Mucosa of stomach (tissue), 1 donor: ENCODE measurements at regions not wholly inside any gene's neighbourhood (a gene's known extent, or its start where the extent isn't known, plus 50 kb on each side); places are given as distances from the start of the nearest gene placed in this dataset.
"Not testable (repeated sequence)": the region's sequence is repeated elsewhere in the genome, so short reads cannot be mapped to it uniquely, and the experiment has no call there.

Source experiments
- H3K27me3 ChIP-seq: one replicate; pipeline ENCODE4 v1.7.0; 2013; ENCODE audit warnings: mild to moderate bottlenecking, low read length; ENCODE audit not compliant: control insufficient read depth, insufficient read depth
- H3K36me3 ChIP-seq: one replicate; pipeline ENCODE4 v1.7.0; 2013; ENCODE audit warnings: low read length; ENCODE audit not compliant: control insufficient read depth, insufficient read depth
- H3K4me1 ChIP-seq: one replicate; pipeline ENCODE4 v1.7.0; 2013; ENCODE audit warnings: mild to moderate bottlenecking, low read length; ENCODE audit not compliant: control insufficient read depth, insufficient read depth
- H3K4me3 ChIP-seq: one replicate; pipeline ENCODE4 v1.7.0; 2013; ENCODE audit warnings: low read length
- H3K9ac ChIP-seq: one replicate; pipeline ENCODE4 v1.7.0; 2013; ENCODE audit warnings: mild to moderate bottlenecking, low read length, moderate library complexity
- H3K9me3 ChIP-seq: one replicate; pipeline ENCODE4 v1.7.0; 2013; ENCODE audit warnings: mild to moderate bottlenecking, low read length, moderate library complexity; ENCODE audit not compliant: control insufficient read depth
- donor health status: Pancreatic carcinoma.

DNA sequence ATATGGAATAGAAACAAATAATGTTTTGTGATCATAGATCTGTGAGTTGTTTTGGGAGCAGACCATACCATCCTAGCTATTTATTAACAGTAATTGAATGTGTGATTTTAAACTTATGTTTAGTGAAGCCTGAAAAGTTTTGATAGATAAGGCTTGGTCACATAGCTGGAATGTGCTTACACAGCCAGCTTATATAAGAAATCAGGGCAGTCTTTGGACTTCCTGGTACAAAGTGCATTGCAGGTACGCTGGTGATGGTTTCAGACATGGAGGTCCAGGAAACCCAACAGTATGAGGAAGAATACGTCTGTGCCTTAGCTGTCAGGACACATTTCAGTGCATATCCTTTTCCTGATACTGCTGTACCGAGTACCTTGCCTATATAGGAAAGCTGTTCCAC lies 2316.2 kb upstream of the PCDH20 start:
- Histone ChIP-seq H3K27me3 (no peaks in the 10 kb centered on the region), H3K36me3 (no peaks in the 10 kb centered on the region), H3K4me3 (no peak overlapping the region), H3K9me3 (no peaks in the 10 kb centered on the region), H3K9ac (no peak overlapping the region), H3K4me1 (peaks cover 10% of the 10 kb centered on the region)

DNA sequence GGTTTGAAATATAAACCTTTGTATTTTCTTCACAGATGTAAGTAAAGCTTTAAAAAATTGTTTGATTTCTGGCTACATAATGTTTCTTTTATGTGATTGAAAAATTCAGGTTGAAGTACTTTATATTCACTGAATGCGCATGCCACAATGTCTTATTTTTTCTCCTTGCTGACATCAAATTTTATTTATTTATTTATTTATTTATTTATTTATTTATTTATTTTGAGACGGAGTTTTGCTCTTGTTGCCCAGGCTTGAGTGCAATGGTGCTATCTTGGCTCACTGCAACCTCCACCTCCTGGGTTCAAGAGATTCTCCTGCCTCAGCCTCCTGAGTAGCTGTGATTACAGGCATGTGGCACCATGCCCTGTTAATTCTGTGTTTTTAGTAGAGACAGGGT lies 2296.5 kb upstream of the PCDH20 start:
- not testable (repeated sequence) for H3K9me3 ChIP-seq, H3K27me3 ChIP-seq, H3K4me3 ChIP-seq, H3K9ac ChIP-seq, H3K36me3 ChIP-seq, H3K4me1 ChIP-seq

DNA sequence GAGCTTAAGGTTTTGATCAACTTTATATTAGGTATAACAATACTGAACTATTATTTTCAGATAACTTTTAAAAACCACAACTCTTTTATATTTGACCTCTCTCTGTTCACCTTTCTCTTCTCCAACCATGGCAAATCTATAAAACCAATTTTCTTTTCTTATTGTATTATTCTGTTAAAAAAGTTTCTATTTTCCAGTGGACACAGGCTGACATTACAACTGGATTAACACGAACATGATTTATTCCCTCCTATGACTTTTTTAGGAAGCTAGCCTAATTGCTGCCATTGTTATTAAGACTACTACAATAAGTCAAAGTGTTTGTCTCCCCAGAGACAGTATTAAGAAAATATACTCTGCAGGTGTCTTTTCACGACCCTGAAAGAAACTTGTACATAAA lies 2291.1 kb upstream of the PCDH20 start:
- Histone ChIP-seq H3K9ac (no peak overlapping the region), H3K27me3 (no peaks in the 10 kb centered on the region), H3K4me1 (no peaks in the 10 kb centered on the region), H3K9me3 (no peaks in the 10 kb centered on the region), H3K4me3 (no peak overlapping the region), H3K36me3 (no peaks in the 10 kb centered on the region)

- no peaks in the 10 kb centered on the region for H3K27me3 ChIP-seq
- H3K9ac ChIP-seq: no peak overlapping the region
- H3K4me1 ChIP-seq: no peaks in the 10 kb centered on the region
- H3K4me3 ChIP-seq: no peak overlapping the region
- no peaks in the 10 kb centered on the region for H3K9me3 ChIP-seq
- H3K36me3 ChIP-seq: no peaks in the 10 kb centered on the region
Observed at GRCh38 chr13:63704521-63704920, 2288.9 kb upstream of the PCDH20 start.

DNA sequence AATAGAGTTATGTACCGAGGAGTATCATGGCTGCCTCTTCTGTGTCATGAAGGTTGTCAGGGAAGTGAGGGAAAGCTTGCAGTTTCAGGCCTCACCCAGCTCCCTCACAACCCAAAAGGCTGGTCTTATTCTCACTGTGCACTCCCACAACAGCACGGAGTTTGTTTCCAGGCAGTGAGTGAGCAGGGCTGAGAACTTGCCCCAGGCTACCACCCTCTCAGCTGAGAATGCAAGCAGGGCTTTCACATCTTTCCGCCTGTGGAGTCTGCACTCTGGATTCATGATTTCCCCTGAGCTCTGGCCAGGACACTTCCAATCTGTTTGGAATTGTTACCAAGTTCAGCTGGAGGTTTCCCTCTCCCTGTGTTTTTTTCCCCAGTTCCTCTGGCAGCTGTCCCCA lies 2284.7 kb upstream of the PCDH20 start:
- no peaks in the 10 kb centered on the region for H3K36me3 ChIP-seq
- H3K9ac ChIP-seq: no peak overlapping the region
- no peaks in the 10 kb centered on the region for H3K4me1 ChIP-seq
- H3K9me3 ChIP-seq: no peaks in the 10 kb centered on the region
- no peak overlapping the region for H3K4me3 ChIP-seq
- no peaks in the 10 kb centered on the region for H3K27me3 ChIP-seq

GRCh38 chr13:63699948-63700347 lies 2284.3 kb upstream of the PCDH20 start:
- no peaks in the 10 kb centered on the region for H3K36me3 ChIP-seq
- H3K4me3 ChIP-seq: no peak overlapping the region
- H3K9ac ChIP-seq: no peak overlapping the region
- no peaks in the 10 kb centered on the region for H3K27me3 ChIP-seq
- H3K4me1 ChIP-seq: no peaks in the 10 kb centered on the region
- no peaks in the 10 kb centered on the region for H3K9me3 ChIP-seq

GRCh38 chr13:63696055-63696454 lies 2280.4 kb upstream of the PCDH20 start:
- H3K4me3 ChIP-seq: no peak overlapping the region
- no peaks in the 10 kb centered on the region for H3K36me3 ChIP-seq
- no peaks in the 10 kb centered on the region for H3K4me1 ChIP-seq
- H3K9ac ChIP-seq: no peak overlapping the region
- no peaks in the 10 kb centered on the region for H3K27me3 ChIP-seq
- H3K9me3 ChIP-seq: no peaks in the 10 kb centered on the region

DNA sequence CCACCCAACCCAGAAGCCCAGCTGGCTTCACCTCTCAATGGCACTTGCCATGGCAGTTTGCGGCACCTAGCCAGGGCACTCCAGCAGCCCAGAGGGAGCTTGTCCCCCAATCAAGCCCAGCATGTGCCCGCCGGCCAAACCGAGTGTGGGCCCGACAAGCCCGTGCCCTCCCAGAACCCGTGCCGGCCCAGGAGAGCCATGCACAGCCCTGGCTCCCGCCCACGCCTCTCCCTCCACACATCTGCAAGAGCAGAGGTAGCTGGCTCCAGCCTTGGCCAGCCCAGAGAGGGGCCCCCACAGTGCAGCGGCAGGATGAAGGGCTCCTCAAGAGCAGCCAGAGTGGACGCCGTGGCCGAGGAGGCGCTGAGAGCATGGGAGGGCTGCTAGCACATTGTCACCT lies 2278.0 kb upstream of the PCDH20 start:
- Histone ChIP-seq H3K4me1 (no peaks in the 10 kb centered on the region), H3K27me3 (no peaks in the 10 kb centered on the region), H3K36me3 (no peaks in the 10 kb centered on the region), H3K9me3 (no peaks in the 10 kb centered on the region), H3K4me3 (no peak overlapping the region), H3K9ac (no peak overlapping the region)

- Histone ChIP-seq H3K36me3 (no peaks in the 10 kb centered on the region), H3K9ac (no peak overlapping the region), H3K4me1 (no peaks in the 10 kb centered on the region), H3K9me3 (no peaks in the 10 kb centered on the region), H3K27me3 (no peaks in the 10 kb centered on the region), H3K4me3 (no peak overlapping the region)
Observed at GRCh38 chr13:63691474-63691873, 2275.8 kb upstream of the PCDH20 start.

GRCh38 chr13:63690672-63691071 lies 2275.0 kb upstream of the PCDH20 start:
- Histone ChIP-seq H3K9me3 (no peaks in the 10 kb centered on the region), H3K36me3 (no peaks in the 10 kb centered on the region), H3K27me3 (no peaks in the 10 kb centered on the region), H3K9ac (no peak overlapping the region), H3K4me3 (no peak overlapping the region), H3K4me1 (no peaks in the 10 kb centered on the region)

- Histone ChIP-seq H3K4me3 (no peak overlapping the region), H3K9me3 (no peaks in the 10 kb centered on the region), H3K36me3 (no peaks in the 10 kb centered on the region)
Observed at GRCh38 chr13:63684822-63685221, 2269.2 kb upstream of the PCDH20 start.

GRCh38 chr13:63680704-63681103 lies 2265.1 kb upstream of the PCDH20 start:
- H3K36me3 ChIP-seq: no peaks in the 10 kb centered on the region
- H3K4me3 ChIP-seq: no peak overlapping the region
- no peaks in the 10 kb centered on the region for H3K4me1 ChIP-seq
- no peaks in the 10 kb centered on the region for H3K9me3 ChIP-seq
- H3K9ac ChIP-seq: no peak overlapping the region
- no peaks in the 10 kb centered on the region for H3K27me3 ChIP-seq

More at GRCh38 chr13:63684822-63685221, 2269.2 kb upstream of the PCDH20 start:
- no peak overlapping the region for H3K9ac ChIP-seq
- no peaks in the 10 kb centered on the region for H3K27me3 ChIP-seq
- H3K4me1 ChIP-seq: no peaks in the 10 kb centered on the region

GRCh38 chr13:63671296-63671695 lies 2255.6 kb upstream of the PCDH20 start:
- H3K4me1 ChIP-seq: no peaks in the 10 kb centered on the region
- H3K4me3 ChIP-seq: no peak overlapping the region

More at GRCh38 chr13:63671296-63671695, 2255.6 kb upstream of the PCDH20 start:
- Histone ChIP-seq H3K27me3 (no peaks in the 10 kb centered on the region), H3K9me3 (no peaks in the 10 kb centered on the region), H3K36me3 (no peaks in the 10 kb centered on the region), H3K9ac (no peak overlapping the region)
